UCSD-AML1 (cell line): ENCODE measurements at regions not wholly inside any gene's neighbourhood (a gene's known extent, or its start where the extent isn't known, plus 50 kb on each side); places are given as distances from the start of the nearest gene placed in this dataset.

Source experiments
- DNase-seq: peaks from one replicate; lab custom pipeline; 2025; ENCODE audit not compliant: unreplicated experiment; lab: John Stamatoyannopoulos, UW

DNA sequence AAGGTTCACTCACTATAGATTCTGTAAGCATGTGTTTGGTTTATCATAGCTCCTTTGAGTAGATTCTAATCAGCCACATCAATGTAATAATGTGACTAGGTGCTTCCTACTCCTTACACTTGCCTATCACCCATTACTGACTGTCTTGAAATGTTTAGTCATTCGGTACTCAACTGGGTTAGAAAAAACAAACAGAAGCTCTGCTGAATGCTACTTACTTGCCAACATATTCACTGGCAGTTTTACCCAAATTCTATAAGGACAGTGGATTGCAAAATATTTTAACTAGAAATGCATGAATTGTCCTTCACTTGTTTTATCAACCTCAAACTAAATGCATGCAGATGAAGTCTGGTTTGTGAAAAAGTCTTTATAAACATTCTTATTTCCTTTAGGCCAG, 352.1 kb upstream of the ALCAM start:
- no peak for DNase-seq

GRCh38 chr3:105022813-105023212, 343.9 kb upstream of the ALCAM start:
- no peak for DNase-seq

- DNase-seq: no peak
These were observed 336.5 kb upstream of the ALCAM start for GRCh38 chr3:105030211-105030610.

- DNase-seq: no peak
These were observed 334.2 kb upstream of the ALCAM start for GRCh38 chr3:105032541-105032940.

DNA sequence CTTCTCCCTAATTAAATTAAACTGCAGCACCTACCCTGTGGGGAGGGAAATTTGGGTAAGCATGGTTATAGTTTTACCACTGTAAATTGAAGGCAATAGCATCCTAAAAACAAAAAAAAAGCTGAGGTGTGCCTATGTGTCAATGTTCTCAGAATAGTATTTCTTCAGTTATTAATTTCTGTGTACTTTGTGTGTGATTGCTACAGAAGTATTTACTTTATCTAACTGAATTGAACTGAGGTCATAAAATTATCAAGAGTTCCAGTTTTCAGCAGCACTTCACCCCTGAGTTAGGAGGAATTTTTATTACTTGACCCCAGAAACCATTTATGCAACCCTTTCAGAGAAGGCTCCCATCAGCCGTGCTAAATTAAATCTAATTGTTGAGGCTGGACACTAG, 333.6 kb upstream of the ALCAM start:
- DNase-seq: no peak

DNA sequence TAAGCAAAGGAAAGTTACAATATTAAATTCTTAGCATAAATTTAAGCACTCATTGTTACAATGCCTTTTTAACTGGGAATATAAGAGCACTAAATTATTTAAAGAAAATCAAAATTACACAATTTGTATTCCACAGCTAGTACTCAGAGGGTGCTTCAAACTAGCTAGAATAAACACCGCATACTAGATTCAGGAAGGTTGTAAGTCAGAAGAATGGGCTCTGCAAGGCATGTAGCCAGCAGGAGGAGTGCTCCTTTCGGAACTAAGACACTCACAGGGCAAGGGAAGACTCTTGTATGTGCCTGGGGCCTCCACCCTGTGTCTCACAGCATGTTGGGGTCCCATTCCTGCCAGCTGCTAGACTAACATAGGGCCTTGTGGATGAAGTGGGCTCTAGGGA, 327.7 kb upstream of the ALCAM start:
- DNase-seq: no peak

- DNase-seq: no peak
These were observed 326.6 kb upstream of the ALCAM start for GRCh38 chr3:105040026-105040622.

- no peak for DNase-seq
These were observed 324.1 kb upstream of the ALCAM start for GRCh38 chr3:105042586-105042985.

GRCh38 chr3:105051111-105051510, 315.6 kb upstream of the ALCAM start:
- no peak for DNase-seq

GRCh38 chr3:105051972-105052371, 314.7 kb upstream of the ALCAM start:
- no peak for DNase-seq

GRCh38 chr3:105062853-105063252, 303.9 kb upstream of the ALCAM start:
- DNase-seq: no peak

GRCh38 chr3:105065895-105066839, 300.5 kb upstream of the ALCAM start:
- DNase-seq: no peak

DNA sequence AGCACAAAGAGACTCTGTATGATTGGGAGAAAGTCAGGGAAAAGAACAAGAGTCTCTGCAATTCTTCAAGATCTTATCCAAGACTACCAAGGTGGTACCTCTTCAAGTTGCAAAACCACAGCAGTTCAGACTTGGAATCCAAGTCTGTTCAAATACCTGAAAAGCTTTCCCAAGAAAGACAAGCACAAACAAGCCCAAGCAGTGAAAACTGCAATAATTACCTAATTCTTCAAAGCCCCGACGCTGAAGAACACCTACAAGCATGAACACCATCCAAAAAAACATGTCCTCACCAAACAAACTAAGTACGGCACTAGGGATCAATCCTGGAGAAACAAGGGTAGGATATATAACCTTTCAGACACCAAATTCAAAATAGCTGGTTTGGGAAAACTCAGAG, 299.3 kb upstream of the ALCAM start:
- DNase-seq: no peak

DNA sequence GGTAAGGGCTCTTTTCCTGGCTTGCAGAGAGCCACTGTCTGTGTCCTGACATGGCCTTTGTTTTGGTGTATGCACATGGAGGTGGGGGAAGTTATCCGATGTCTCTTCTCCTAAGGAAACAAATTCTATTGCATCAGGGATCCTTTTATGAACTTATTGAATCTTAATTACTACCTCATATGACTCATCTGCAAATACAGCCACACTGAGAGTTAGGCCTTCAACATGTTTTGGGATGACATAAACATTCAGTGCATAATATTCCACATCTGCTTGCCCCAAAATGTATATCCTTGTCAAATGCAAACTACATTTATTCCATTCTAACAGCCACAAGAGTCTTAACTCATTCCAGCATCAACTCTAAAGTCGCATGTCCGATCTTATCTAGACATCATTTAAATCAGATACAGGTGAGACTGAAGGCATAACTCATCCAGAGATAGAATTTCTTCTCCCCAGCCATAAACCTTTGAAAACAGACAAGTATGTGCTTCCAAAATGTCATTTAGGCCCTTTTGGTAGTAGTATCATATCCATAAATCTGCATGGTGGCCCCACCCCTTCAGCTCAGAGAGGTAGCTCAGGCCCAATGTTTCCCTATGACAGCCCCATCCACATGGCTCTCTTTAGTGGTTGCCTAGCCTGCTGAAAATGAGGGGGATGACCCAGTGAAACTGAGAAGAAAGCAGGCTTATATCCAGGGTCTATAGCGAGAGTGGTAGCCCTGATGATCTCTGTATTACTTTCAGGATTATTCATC, 289.5 kb upstream of the ALCAM start:
- DNase-seq: no peak

DNA sequence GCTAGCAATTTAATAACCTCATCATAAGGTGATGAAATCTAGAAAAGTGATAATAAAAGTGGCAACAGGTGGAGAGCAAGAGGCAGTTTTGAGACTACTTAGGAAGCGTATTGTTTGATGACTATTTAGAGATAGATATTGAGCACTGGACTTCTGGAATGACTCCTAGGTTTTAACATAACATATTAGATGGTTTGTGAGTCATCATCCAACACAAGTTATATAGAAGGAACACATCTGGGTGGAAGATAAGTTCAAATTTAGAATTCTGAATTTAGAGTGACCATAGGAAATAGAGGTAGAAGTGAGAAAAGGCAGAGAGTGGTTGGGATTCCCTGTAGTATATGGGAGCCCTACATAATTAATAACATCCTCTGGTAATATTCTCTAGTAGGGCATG, 282.8 kb upstream of the ALCAM start:
- no peak for DNase-seq

DNA sequence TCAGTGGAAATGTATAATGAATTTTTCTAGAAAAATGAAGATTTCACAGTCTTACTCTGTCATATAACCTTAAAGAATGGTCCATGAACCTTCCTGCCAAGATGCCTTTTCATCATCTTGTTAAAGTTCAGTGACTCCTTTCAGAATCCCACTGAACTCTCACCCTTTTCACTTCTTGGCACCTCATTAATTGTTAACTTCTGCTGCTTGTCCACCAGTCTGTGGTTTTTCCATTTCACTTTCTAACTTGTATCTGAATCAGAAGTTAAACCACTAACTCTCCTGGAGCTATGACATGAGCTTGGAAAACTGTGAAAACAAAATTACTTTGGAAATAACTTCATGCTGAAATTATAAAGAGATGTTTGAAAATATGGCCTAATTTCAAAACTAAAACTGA, 281.2 kb upstream of the ALCAM start:
- DNase-seq: no peak

- no peak for DNase-seq
These were observed 273.1 kb upstream of the ALCAM start for GRCh38 chr3:105093371-105094252.

GRCh38 chr3:105094588-105094987, 272.1 kb upstream of the ALCAM start:
- DNase-seq: no peak

DNA sequence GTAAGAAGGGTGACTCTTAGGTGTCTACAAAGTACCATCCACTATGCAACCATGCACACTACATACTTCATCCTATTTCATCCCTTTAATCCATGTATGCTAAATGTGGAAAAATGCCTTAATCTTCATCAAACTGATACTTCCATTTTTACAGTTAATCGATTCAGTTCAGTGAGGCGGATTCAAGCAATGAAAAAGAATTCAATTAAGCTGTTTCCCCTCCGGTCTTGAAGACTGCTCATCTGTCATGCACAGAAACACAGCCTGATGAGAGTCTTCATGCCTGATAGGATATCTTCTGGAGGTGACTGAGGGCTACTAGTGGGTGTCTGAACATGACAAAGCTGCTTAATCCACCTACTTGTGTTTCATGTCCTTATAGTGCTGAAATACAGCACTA, 270.6 kb upstream of the ALCAM start:
- no peak for DNase-seq

GRCh38 chr3:105101603-105102002, 265.1 kb upstream of the ALCAM start:
- no peak for DNase-seq

- no peak for DNase-seq
These were observed 263.6 kb upstream of the ALCAM start for GRCh38 chr3:105103139-105103538.
